Gastrocnemius medialis (tissue), 4 donors: ENCODE measurements at regions not wholly inside any gene's neighbourhood (a gene's known extent, or its start where the extent isn't known, plus 50 kb on each side); places are given as distances from the start of the nearest gene placed in this dataset.

Experiments
- ATAC-seq, 2 donors: fragments of 150-250 bp; one replicate each; pipeline ENCODE4 v1.9.1; 2016
- DNase-seq, 2 donors: peaks; one replicate each; pipeline ENCODE4 v3.0.0-alpha.2; 2019
- H3K27ac ChIP-seq, 4 donors: fragments of 200-600 bp; sonication (generic); 1 replicate in 1 of 4; 2 replicates in 3 of 4; pipeline ENCODE4 v1.5.1; 2016 to 2018; ENCODE audit warnings: mild to moderate bottlenecking in 2 of 4, moderate library complexity in 1 of 4
- H3K27me3 ChIP-seq, 3 donors: fragments of 200-600 bp; sonication (generic) in 2 of 3; 1 replicate in 1 of 3; 2 replicates in 2 of 3; pipeline versions ENCODE4 v1.5.1 to v1.6.0; 2016 to 2019; ENCODE audit warnings: mild to moderate bottlenecking in 1 of 3, moderate library complexity in 1 of 3
- H3K36me3 ChIP-seq, 2 donors: fragments of 200-600 bp; sonication (generic) in 1 of 2; one replicate each; pipeline ENCODE4 v1.5.1; 2017 to 2018
- H3K4me1 ChIP-seq, 2 donors: fragments of 200-600 bp; sonication (generic) in 1 of 2; one replicate each; pipeline ENCODE4 v1.5.1; 2016 to 2017; ENCODE audit warnings: mild to moderate bottlenecking in 2 of 2
- H3K4me3 ChIP-seq, 4 donors: fragments of 200-600 bp; sonication (generic) in 3 of 4; 1 replicate in 1 of 4; 2 replicates in 3 of 4; pipeline ENCODE4 v1.5.1; 2016 to 2019; ENCODE audit warnings: mild to moderate bottlenecking in 2 of 4
- H3K9me3 ChIP-seq, 3 donors: fragments of 200-600 bp; sonication (generic) in 2 of 3; 1 replicate in 1 of 3; 2 replicates in 2 of 3; pipeline ENCODE4 v1.5.1; 2016 to 2019
- POLR2A ChIP-seq, 2 donors: fragments of 450-650 bp; IDR thresholded peaks; one replicate each; pipeline ENCODE4 v1.6.1; 2017; ENCODE audit warnings: antibody characterized with exemption in 2 of 2, mild to moderate bottlenecking in 2 of 2, moderate library complexity in 2 of 2
- in situ Hi-C, 4 donors: fragments of 200-750 bp; cut with MboI; loops; one replicate each; pipeline versions ENCODE4 v1.15.0 to v1.8.0; 2017; ENCODE audit warnings: low sequenced_read_pairs in 4 of 4
- intact Hi-C: fragments of 100-400 bp; cut with DNase I; formaldehyde crosslinking; loops from one replicate; pipeline ENCODE4 v1.15.1; 2023; ENCODE audit warnings: low total_unique reads
- TF ChIP-seq, protein P1 (sequence below), 5 experiments: fragments of 450-650 bp in 3 of 5; fragments of 200-600 bp in 2 of 5; sonication (generic) in 2 of 5; IDR thresholded peaks in 4 of 5; conservative IDR thresholded peaks in 1 of 5; 1 replicate in 4 of 5; 2 replicates in 1 of 5; pipeline ENCODE4 v1.5.1; 2016 to 2019; ENCODE audit warnings: antibody characterized with exemption in 5 of 5, mild to moderate bottlenecking in 3 of 5, moderate library complexity in 3 of 5

DNA sequence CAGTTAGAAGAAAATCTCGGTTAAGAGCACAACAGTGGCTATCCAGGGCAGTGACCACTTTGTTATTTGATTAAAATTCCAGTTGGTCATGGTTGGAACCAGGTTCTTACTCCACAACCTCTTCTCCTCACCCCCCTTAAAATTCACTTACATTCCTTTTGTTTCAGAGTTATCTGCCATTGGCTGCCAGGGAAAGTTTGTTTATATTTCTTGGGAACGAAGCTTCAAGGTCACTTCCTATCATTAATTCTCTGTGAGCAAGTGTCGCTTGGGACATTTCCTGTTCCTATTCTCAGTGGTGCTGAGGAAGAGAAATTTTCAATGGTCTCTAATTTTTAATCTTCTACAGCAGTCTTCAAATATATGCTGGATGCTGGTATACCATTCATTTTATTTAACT lies 121.1 kb upstream of the COL21A1 start:
- Histone ChIP-seq H3K27me3 (no peaks in the 10 kb centered on the region), H3K4me1 (peaks cover 23 to 25% of the 10 kb centered on the region in 2 donors), H3K36me3 (no peaks in the 10 kb centered on the region), H3K27ac (peak overlapping the region; percentile 53 to 64 (median 55)), H3K4me3 (no peak overlapping the region), H3K9me3 (no peaks in the 10 kb centered on the region)
- TF ChIP-seq POLR2A (IDR thresholded peaks at IDR 0.05): no peak
- TF ChIP-seq, protein P1, sequence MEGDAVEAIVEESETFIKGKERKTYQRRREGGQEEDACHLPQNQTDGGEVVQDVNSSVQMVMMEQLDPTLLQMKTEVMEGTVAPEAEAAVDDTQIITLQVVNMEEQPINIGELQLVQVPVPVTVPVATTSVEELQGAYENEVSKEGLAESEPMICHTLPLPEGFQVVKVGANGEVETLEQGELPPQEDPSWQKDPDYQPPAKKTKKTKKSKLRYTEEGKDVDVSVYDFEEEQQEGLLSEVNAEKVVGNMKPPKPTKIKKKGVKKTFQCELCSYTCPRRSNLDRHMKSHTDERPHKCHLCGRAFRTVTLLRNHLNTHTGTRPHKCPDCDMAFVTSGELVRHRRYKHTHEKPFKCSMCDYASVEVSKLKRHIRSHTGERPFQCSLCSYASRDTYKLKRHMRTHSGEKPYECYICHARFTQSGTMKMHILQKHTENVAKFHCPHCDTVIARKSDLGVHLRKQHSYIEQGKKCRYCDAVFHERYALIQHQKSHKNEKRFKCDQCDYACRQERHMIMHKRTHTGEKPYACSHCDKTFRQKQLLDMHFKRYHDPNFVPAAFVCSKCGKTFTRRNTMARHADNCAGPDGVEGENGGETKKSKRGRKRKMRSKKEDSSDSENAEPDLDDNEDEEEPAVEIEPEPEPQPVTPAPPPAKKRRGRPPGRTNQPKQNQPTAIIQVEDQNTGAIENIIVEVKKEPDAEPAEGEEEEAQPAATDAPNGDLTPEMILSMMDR (IDR thresholded peaks at IDR 0.05 in 4 of 5, conservative IDR thresholded peaks at IDR 0.05 in 1 of 5): no peak
- in situ Hi-C loops: loop anchor here (10.0 to 25.0 kb wide), 3 partner anchors 206 to 494 kb away; no protein-coding TSS in a partner anchor
- ATAC-seq (no peak), DNase-seq (no peak)
- intact Hi-C loops: no loop called here

DNA sequence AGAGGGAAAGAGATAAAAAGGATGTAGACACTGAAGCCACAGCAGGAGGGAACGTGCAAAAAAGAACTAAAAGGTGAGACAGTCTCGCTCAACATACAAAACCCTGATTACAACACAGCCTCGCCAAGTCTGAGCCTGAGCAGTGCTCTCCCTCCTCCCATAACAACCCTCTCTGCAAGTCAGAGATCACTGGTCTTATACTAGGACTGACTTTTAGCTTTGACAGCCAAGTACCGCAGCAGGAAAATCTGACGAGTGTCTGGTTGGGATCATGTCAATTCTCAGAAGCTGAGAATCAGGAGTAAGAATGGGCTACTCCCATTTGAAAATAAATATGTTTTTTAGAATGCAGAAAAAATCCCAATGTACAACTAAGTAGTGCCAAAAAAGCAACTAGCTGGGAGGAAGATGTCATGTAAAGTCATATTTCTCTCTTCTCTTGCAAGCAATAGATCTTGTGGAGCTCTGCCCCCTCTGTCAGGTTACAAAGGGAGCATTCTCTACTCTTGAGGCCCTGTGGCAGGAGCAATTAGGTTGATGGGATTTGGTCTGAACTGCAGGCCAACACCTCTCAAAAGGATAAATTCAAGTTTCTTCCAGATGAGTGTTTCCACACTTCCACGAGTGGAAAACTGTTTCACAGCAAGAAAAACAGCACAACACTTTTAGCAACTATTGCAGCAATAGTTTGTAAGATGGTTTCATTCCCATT lies 118.9 kb upstream of the COL21A1 start:
- no peak for TF ChIP-seq POLR2A (IDR thresholded peaks at IDR 0.05)
- TF ChIP-seq, protein P1 (IDR thresholded peaks at IDR 0.05 in 4 of 5, conservative IDR thresholded peaks at IDR 0.05 in 1 of 5): no peak
- no peak overlapping the region for H3K4me3 ChIP-seq
- H3K27ac ChIP-seq: no peak overlapping the region
- in situ Hi-C loops: loop anchor here (10.0 to 25.0 kb wide), 3 partner anchors 209 to 496 kb away; no protein-coding TSS in a partner anchor
- intact Hi-C loops: no loop called here
- H3K9me3 ChIP-seq: no peaks in the 10 kb centered on the region
- no peaks in the 10 kb centered on the region for H3K36me3 ChIP-seq
- H3K4me1 ChIP-seq: peaks cover 14 to 22% of the 10 kb centered on the region in 2 donors
- ATAC-seq (no peak), DNase-seq (no peak)
- no peaks in the 10 kb centered on the region for H3K27me3 ChIP-seq

DNA sequence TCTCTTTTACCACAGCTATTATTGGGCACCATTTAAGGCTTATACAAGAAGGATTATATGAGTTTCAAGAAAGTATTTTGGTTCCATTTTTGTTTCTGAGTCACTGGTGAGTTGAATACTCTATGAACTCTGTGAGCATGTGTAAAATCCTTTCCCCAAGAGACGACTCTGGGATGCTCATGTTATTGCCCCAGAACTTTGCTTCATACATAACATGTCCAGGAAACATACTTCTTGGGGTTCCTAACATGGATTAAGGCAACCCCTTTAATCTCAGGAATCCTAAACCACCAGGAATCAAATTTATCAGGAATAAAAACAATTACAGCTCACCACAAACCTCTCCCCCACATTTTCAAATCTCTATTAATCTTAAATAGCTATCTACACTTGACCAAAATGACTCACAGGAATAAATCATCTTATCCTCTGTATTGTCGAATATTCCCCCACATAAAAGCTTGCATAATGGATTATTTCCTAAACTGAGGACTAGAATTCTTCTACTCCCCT lies 117.5 kb upstream of the COL21A1 start:
- in situ Hi-C loops: loop anchor here (5.0 to 25.0 kb wide), 4 partner anchors 210 to 497 kb away; no protein-coding TSS in a partner anchor
- Histone ChIP-seq H3K36me3 (no peaks in the 10 kb centered on the region), H3K9me3 (no peaks in the 10 kb centered on the region), H3K4me3 (no peak overlapping the region), H3K4me1 (peaks cover 3 to 15% of the 10 kb centered on the region in 2 donors), H3K27ac (no peak overlapping the region), H3K27me3 (no peaks in the 10 kb centered on the region)
- TF ChIP-seq POLR2A (IDR thresholded peaks at IDR 0.05): no peak
- TF ChIP-seq, protein P1 (IDR thresholded peaks at IDR 0.05 in 4 of 5, conservative IDR thresholded peaks at IDR 0.05 in 1 of 5): no peak
- no peak for DNase-seq
- ATAC-seq: no peak
- intact Hi-C loops: no loop called here

DNA sequence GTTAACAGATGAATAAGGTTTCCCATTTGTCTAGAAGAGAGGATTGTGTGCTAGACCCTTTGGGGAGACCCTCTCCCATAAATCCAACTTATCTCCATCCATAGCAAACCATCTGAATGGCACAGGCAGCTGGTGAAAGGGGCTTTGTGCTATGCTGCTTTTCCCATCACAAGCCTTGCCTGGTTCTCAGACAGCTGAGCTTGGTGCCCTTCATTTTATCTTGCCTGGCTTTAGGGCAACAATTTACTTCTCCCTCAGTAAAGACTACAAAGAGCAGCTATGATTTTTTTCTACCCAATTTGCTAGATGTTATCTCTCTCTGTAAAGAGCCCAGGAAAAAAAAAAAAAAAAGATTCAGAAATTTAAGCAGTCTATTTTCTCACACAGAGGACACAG lies 117.0 kb upstream of the COL21A1 start:
- in situ Hi-C loops: loop anchor here (5.0 to 25.0 kb wide), 4 partner anchors 210 to 498 kb away; no protein-coding TSS in a partner anchor
- TF ChIP-seq, protein P1 (IDR thresholded peaks at IDR 0.05 in 4 of 5, conservative IDR thresholded peaks at IDR 0.05 in 1 of 5): no peak
- no peak for TF ChIP-seq POLR2A (IDR thresholded peaks at IDR 0.05)
- no peaks in the 10 kb centered on the region for H3K36me3 ChIP-seq
- no peak overlapping the region for H3K4me3 ChIP-seq
- peaks cover 0 to 11% of the 10 kb centered on the region in 2 donors for H3K4me1 ChIP-seq
- ATAC-seq (no peak), DNase-seq (no peak)
- no peaks in the 10 kb centered on the region for H3K9me3 ChIP-seq
- H3K27ac ChIP-seq: no peak overlapping the region
- no peaks in the 10 kb centered on the region for H3K27me3 ChIP-seq
- intact Hi-C loops: no loop called here
